ENCODE measurements at regions not wholly inside any gene's neighbourhood (a gene's known extent, or its start where the extent isn't known, plus 50 kb on each side); places are given as distances from the start of the nearest gene placed in this dataset.

- DNase-seq (ENCODE audit: low spot score): no peak
These were observed 155.2 kb upstream of the KAZN start for GRCh38 chr1:14443164-14443787.

GRCh38 chr1:14451217-14451616, 147.3 kb upstream of the KAZN start:
- no peak for DNase-seq (ENCODE audit: low spot score)

- no peak for DNase-seq (ENCODE audit: low spot score)
These were observed 145.9 kb upstream of the KAZN start for GRCh38 chr1:14452551-14452950.

GRCh38 chr1:14460173-14460572, 138.3 kb upstream of the KAZN start:
- DNase-seq (ENCODE audit: low spot score): no peak

- no peak for DNase-seq (ENCODE audit: low spot score)
These were observed 135.6 kb upstream of the KAZN start for GRCh38 chr1:14462851-14463250.

GRCh38 chr1:14466006-14466405, 132.5 kb upstream of the KAZN start:
- no peak for DNase-seq (ENCODE audit: low spot score)

GRCh38 chr1:14467112-14467511, 131.4 kb upstream of the KAZN start:
- DNase-seq (ENCODE audit: low spot score): no peak

GRCh38 chr1:14468751-14469150, 129.7 kb upstream of the KAZN start:
- no peak for DNase-seq (ENCODE audit: low spot score)

GRCh38 chr1:14470802-14471201, 127.7 kb upstream of the KAZN start:
- DNase-seq (ENCODE audit: low spot score): no peak

- DNase-seq (ENCODE audit: low spot score): no peak
These were observed 123.6 kb upstream of the KAZN start for GRCh38 chr1:14474856-14475255.

GRCh38 chr1:14476170-14476955, 122.1 kb upstream of the KAZN start:
- no peak for DNase-seq (ENCODE audit: low spot score)

- DNase-seq (ENCODE audit: low spot score): no peak
These were observed 120.4 kb upstream of the KAZN start for GRCh38 chr1:14478120-14478519.

GRCh38 chr1:14479865-14480264, 118.6 kb upstream of the KAZN start:
- no peak for DNase-seq (ENCODE audit: low spot score)

- no peak for DNase-seq (ENCODE audit: low spot score)
These were observed 115.6 kb upstream of the KAZN start for GRCh38 chr1:14482784-14483450.

GRCh38 chr1:14485285-14485684, 113.2 kb upstream of the KAZN start:
- no peak for DNase-seq (ENCODE audit: low spot score)

- no peak for DNase-seq (ENCODE audit: low spot score)
These were observed 111.9 kb upstream of the KAZN start for GRCh38 chr1:14486401-14487201.

GRCh38 chr1:14487671-14488070, 110.8 kb upstream of the KAZN start:
- DNase-seq (ENCODE audit: low spot score): no peak

- DNase-seq (ENCODE audit: low spot score): no peak
These were observed 103.6 kb upstream of the KAZN start for GRCh38 chr1:14494911-14495310.

GRCh38 chr1:14495381-14495780, 103.1 kb upstream of the KAZN start:
- DNase-seq (ENCODE audit: low spot score): no peak

GRCh38 chr1:14495996-14496395, 102.5 kb upstream of the KAZN start:
- DNase-seq (ENCODE audit: low spot score): no peak

- no peak for DNase-seq (ENCODE audit: low spot score)
These were observed 99.6 kb upstream of the KAZN start for GRCh38 chr1:14498839-14499238.

GRCh38 chr1:14499312-14500040, 99.0 kb upstream of the KAZN start:
- DNase-seq (ENCODE audit: low spot score): no peak

Measured in CD4-positive, alpha-beta T cell treated with Interleukin-15 for 4 hours (primary cell).